NB4 (cell line): ENCODE measurements at regions not wholly inside any gene's neighbourhood (a gene's known extent, or its start where the extent isn't known, plus 50 kb on each side); places are given as distances from the start of the nearest gene placed in this dataset.
A peak's percentile ranks its signal among the peaks of the same experiment; 100 is the strongest.

Experiments
- DNase-seq: peaks from one replicate; pipeline ENCODE4 v3.0.0; 2010; ENCODE audit warnings: low read depth
- H3K4me3 ChIP-seq: one replicate; pipeline ENCODE4 v1.5.1; 2011; ENCODE audit warnings: mild to moderate bottlenecking, low read depth, low read length, moderate library complexity
- CTCF ChIP-seq: IDR thresholded peaks from one replicate; pipeline ENCODE4 v1.5.1; 2012; ENCODE audit warnings: low read depth, low read length
- MAX ChIP-seq: IDR thresholded peaks from 2 replicates; pipeline ENCODE4 v1.6.1; 2011; ENCODE audit warnings: low read depth, low read length
- MYC ChIP-seq: IDR thresholded peaks from 2 replicates; pipeline ENCODE4 v1.6.1; 2011; ENCODE audit warnings: low read depth, low read length
- POLR2A ChIP-seq: IDR thresholded peaks from 2 replicates; pipeline ENCODE4 v1.6.1; 2011; ENCODE audit warnings: mild to moderate bottlenecking; ENCODE audit not compliant: insufficient read length; ENCODE audit errors: extremely low read depth

- no peak overlapping the region for H3K4me3 ChIP-seq
- no peak for TF ChIP-seq CTCF
- TF ChIP-seq MYC = no peak
- no peak for TF ChIP-seq MAX
- no peak for TF ChIP-seq POLR2A
- no peak for DNase-seq
Measured at GRCh38 chr11:92322225-92322624, 97.6 kb downstream of the FAT3 start.

DNA sequence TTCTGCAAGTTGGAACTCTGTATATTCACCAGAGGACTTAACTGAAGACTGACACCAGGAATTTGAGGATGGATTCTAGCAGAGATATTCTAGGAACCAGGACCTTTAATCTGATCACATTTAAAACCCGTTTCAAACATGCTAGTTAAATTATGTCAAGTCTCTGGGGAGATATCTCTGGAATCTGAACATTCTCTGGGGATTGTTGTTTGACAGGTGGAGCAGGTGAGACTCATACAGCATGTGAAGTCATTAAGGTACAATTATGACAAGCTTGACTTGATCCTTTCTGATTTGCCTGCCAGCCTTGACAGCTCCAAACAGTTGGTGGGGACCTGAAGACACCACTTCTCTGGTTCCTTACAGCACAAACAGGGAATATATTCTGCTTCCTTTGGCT lies 100.3 kb downstream of the FAT3 start:
- DNase-seq = no peak
- H3K4me3 ChIP-seq = no peak overlapping the region
- TF ChIP-seq MAX (no peak), CTCF (no peak), POLR2A (no peak), MYC (no peak)

DNA sequence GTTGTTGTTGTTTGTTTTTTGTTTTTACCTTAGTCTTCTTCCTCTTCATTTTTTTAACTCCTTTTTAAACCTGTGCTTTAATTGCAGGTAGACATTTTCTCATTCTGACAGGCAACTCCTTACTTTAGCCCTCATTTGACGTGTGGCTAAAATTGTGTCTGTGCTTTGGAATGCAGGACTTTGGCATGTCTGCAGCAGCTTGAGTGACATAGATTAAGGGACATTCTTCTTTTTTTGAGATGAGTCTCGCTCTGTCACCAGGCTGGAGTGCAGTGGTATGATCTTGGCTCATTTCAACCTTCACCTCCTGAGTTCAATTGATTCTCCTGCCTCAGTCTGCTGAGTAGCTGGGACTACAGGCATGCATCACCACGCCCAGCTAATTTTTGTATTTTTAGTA lies 100.8 kb downstream of the FAT3 start:
- no peak for DNase-seq
- TF ChIP-seq POLR2A (no peak), MAX (no peak), MYC (no peak), CTCF (no peak)

GRCh38 chr11:92329137-92329536 lies 104.5 kb downstream of the FAT3 start:
- DNase-seq = no peak
- TF ChIP-seq CTCF (no peak), MAX (peak; percentile 22; the same call in 1 of the 2 replicates)

More for the DNA sequence above, 100.8 kb downstream of the FAT3 start:
- no peak overlapping the region for H3K4me3 ChIP-seq

GRCh38 chr11:92329646-92330045 lies 105.0 kb downstream of the FAT3 start:
- TF ChIP-seq MAX = no peak
- no peak for TF ChIP-seq POLR2A
- TF ChIP-seq CTCF = no peak
- no peak for TF ChIP-seq MYC
- DNase-seq = no peak
- no peak overlapping the region for H3K4me3 ChIP-seq

More at GRCh38 chr11:92329137-92329536, 104.5 kb downstream of the FAT3 start:
- no peak overlapping the region for H3K4me3 ChIP-seq

DNA sequence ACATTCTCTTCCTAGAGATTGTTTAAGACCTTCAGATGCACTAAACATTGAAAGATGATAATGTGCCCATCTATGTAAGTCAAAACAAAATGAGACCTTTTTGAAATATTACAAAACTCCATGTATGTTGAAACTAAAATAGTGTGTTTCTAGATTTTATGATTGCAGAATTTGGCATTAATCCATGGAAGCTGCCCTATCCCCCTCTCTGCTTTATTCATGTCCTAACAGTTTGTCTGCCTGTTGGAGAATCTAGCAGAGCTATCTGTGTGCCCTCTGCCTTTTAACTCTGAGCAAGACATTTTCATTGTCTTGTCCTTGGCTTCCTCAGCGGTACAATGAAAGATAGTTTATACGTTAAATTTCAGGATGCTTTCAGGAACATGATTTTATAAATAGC lies 105.5 kb downstream of the FAT3 start:
- TF ChIP-seq MYC (no peak), CTCF (no peak), MAX (no peak), POLR2A (no peak)
- no peak for DNase-seq
- H3K4me3 ChIP-seq = no peak overlapping the region
